ENCODE measurements at regions not wholly inside any gene's neighbourhood (a gene's known extent, or its start where the extent isn't known, plus 50 kb on each side); places are given as distances from the start of the nearest gene placed in this dataset.

DNA sequence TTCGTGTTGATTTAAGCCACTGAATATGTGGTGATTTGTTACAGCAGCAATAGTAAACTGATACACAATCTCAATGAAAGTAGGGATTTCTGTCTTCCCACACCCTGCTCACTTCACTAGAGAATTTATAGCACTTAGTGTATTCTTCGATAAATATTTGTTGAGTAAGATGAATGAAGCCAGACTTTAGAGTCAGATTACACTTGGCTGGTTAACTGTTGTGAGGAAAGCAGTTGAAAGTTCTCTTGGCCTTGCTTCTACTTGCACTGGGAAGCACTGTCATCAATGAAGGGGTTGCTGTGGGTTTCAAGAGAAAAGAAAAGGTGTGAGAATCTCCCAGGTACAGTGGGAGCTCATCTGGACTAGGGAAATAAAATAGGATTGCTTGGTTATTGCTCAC is 82.1 kb upstream of the IGFBP3 start:
- TF ChIP-seq, protein P1, sequence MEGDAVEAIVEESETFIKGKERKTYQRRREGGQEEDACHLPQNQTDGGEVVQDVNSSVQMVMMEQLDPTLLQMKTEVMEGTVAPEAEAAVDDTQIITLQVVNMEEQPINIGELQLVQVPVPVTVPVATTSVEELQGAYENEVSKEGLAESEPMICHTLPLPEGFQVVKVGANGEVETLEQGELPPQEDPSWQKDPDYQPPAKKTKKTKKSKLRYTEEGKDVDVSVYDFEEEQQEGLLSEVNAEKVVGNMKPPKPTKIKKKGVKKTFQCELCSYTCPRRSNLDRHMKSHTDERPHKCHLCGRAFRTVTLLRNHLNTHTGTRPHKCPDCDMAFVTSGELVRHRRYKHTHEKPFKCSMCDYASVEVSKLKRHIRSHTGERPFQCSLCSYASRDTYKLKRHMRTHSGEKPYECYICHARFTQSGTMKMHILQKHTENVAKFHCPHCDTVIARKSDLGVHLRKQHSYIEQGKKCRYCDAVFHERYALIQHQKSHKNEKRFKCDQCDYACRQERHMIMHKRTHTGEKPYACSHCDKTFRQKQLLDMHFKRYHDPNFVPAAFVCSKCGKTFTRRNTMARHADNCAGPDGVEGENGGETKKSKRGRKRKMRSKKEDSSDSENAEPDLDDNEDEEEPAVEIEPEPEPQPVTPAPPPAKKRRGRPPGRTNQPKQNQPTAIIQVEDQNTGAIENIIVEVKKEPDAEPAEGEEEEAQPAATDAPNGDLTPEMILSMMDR (IDR thresholded peaks at IDR 0.05) = no peak
- no peak for TF ChIP-seq POLR2A (IDR thresholded peaks at IDR 0.05)
